Neural progenitor cell (in vitro differentiated cells): ENCODE measurements at regions not wholly inside any gene's neighbourhood (a gene's known extent, or its start where the extent isn't known, plus 50 kb on each side); places are given as distances from the start of the nearest gene placed in this dataset.

Experiments used
- DNase-seq: peaks from one replicate; pipeline ENCODE4 v3.0.0-alpha.2; 2016; ENCODE audit warnings: low spot score
- H2AFZ ChIP-seq: fragments of 200-600 bp; sonication (generic); replicated peaks from 2 replicates; pipeline ENCODE4 v1.6.1; 2016; ENCODE audit warnings: antibody characterized with exemption
- H3F3A ChIP-seq: fragments of 200-600 bp; sonication (generic); 2 replicates; pipeline ENCODE4 v1.6.1; 2016; ENCODE audit warnings: antibody characterized with exemption, low read depth
- H3K27ac ChIP-seq: fragments of 200-600 bp; sonication (generic); 2 replicates; pipeline ENCODE4 v1.5.1; 2016; ENCODE audit warnings: mild to moderate bottlenecking
- H3K27me3 ChIP-seq: fragments of 200-600 bp; sonication (generic); 2 replicates; pipeline ENCODE4 v1.6.1; 2016; ENCODE audit warnings: mild to moderate bottlenecking, moderate library complexity
- H3K36me3 ChIP-seq: fragments of 200-600 bp; sonication (generic); 2 replicates; pipeline ENCODE4 v1.5.1; 2016
- H3K4me1 ChIP-seq: fragments of 200-600 bp; sonication (generic); 2 replicates; pipeline ENCODE4 v1.6.1; 2016; ENCODE audit warnings: mixed run types
- H3K4me2 ChIP-seq: fragments of 200-600 bp; sonication (generic); 2 replicates; pipeline ENCODE4 v1.6.1; 2016
- H3K4me3 ChIP-seq: fragments of 200-600 bp; sonication (generic); 2 replicates; pipeline ENCODE4 v1.5.1; 2016
- H3K79me2 ChIP-seq: fragments of 200-600 bp; sonication (generic); 2 replicates; pipeline ENCODE4 v1.6.1; 2016; ENCODE audit warnings: low read depth
- H3K9ac ChIP-seq: fragments of 200-600 bp; sonication (generic); 2 replicates; pipeline ENCODE4 v1.6.1; 2016
- H3K9me3 ChIP-seq: fragments of 200-600 bp; sonication (generic); 2 replicates; pipeline ENCODE4 v1.5.1; 2016; ENCODE audit warnings: low read depth
- H4K20me1 ChIP-seq: fragments of 200-600 bp; sonication (generic); 2 replicates; pipeline ENCODE4 v1.6.1; 2016; ENCODE audit warnings: low read depth
- H3K27ac Mint-ChIP-seq: 3 replicates; pipeline ENCODE4 v1.8.0; 2021; ENCODE audit warnings: mixed read lengths
- H3K27me3 Mint-ChIP-seq: 2 replicates; pipeline ENCODE4 v1.8.0; 2022; ENCODE audit warnings: low read depth, mild to moderate bottlenecking, inconsistent platforms, moderate library complexity, mixed read lengths; ENCODE audit not compliant: insufficient read depth
- H3K36me3 Mint-ChIP-seq: 3 replicates; pipeline ENCODE4 v1.8.0; 2021; ENCODE audit warnings: mixed read lengths
- H3K4me1 Mint-ChIP-seq: 3 replicates; pipeline ENCODE4 v1.8.0; 2021; ENCODE audit warnings: mixed read lengths
- H3K4me3 Mint-ChIP-seq: 3 replicates; pipeline ENCODE4 v1.8.0; 2021; ENCODE audit warnings: mild to moderate bottlenecking, moderate library complexity, mixed read lengths
- H3K9me3 Mint-ChIP-seq: 3 replicates; pipeline ENCODE4 v1.8.0; 2020; ENCODE audit warnings: mixed read lengths
- CTCF ChIP-seq: fragments of 200-600 bp; sonication (generic); IDR thresholded peaks from 2 replicates; pipeline ENCODE4 v1.5.1; 2017; ENCODE audit warnings: antibody characterized with exemption, mild to moderate bottlenecking
- EZH2 ChIP-seq: fragments of 200-600 bp; sonication (generic); IDR thresholded peaks from 2 replicates; pipeline ENCODE4 v1.6.1; 2017; ENCODE audit warnings: antibody characterized with exemption, mild to moderate bottlenecking, moderate library complexity
- EZH2phosphoT487 ChIP-seq: fragments of 200-600 bp; sonication (generic); IDR thresholded peaks from 2 replicates; pipeline ENCODE4 v1.6.1; 2017; ENCODE audit warnings: antibody characterized with exemption

GRCh38 chr5:163293836-163294235 is 143.6 kb upstream of the CCNG1 start:
- no peak for TF ChIP-seq EZH2phosphoT487
- no peak for TF ChIP-seq CTCF
- no peak for TF ChIP-seq EZH2
- Mint-ChIP-seq H3K4me1 (no peaks in the 10 kb centered on the region), H3K4me3 (no peak overlapping the region), H3K27ac (no peak overlapping the region), H3K27me3 (no peaks in the 10 kb centered on the region), H3K9me3 (no peaks in the 10 kb centered on the region), H3K36me3 (no peaks in the 10 kb centered on the region)
- Histone ChIP-seq H3F3A (no peaks in the 10 kb centered on the region), H3K9ac (no peak overlapping the region), H3K27ac (no peak overlapping the region), H3K4me3 (no peak overlapping the region), H3K4me1 (no peaks in the 10 kb centered on the region), H3K36me3 (no peaks in the 10 kb centered on the region), H2AFZ (no peak overlapping the region), H3K9me3 (no peaks in the 10 kb centered on the region), H3K27me3 (no peaks in the 10 kb centered on the region), H4K20me1 (no peaks in the 10 kb centered on the region), H3K79me2 (no peaks in the 10 kb centered on the region), H3K4me2 (no peak overlapping the region)
- DNase-seq: no peak

- Histone ChIP-seq H3K27me3 (no peaks in the 10 kb centered on the region), H4K20me1 (no peaks in the 10 kb centered on the region), H3K79me2 (no peaks in the 10 kb centered on the region), H3K27ac (no peak overlapping the region), H3K9ac (no peak overlapping the region), H2AFZ (no peak overlapping the region), H3K4me1 (no peaks in the 10 kb centered on the region), H3K4me2 (no peak overlapping the region), H3K36me3 (no peaks in the 10 kb centered on the region), H3K4me3 (no peak overlapping the region), H3F3A (no peaks in the 10 kb centered on the region), H3K9me3 (no peaks in the 10 kb centered on the region)
- Mint-ChIP-seq H3K4me3 (no peak overlapping the region), H3K9me3 (no peaks in the 10 kb centered on the region), H3K4me1 (no peaks in the 10 kb centered on the region), H3K27me3 (no peaks in the 10 kb centered on the region), H3K27ac (no peak overlapping the region), H3K36me3 (no peaks in the 10 kb centered on the region)
- no peak for DNase-seq
- no peak for TF ChIP-seq EZH2phosphoT487
- no peak for TF ChIP-seq CTCF
- no peak for TF ChIP-seq EZH2
Measured at GRCh38 chr5:163303718-163304117, 133.7 kb upstream of the CCNG1 start.

GRCh38 chr5:163305655-163306054 is 131.7 kb upstream of the CCNG1 start:
- H3K36me3 Mint-ChIP-seq: no peaks in the 10 kb centered on the region

More at GRCh38 chr5:163305655-163306054, 131.7 kb upstream of the CCNG1 start:
- no peak overlapping the region for H3K27ac Mint-ChIP-seq
- no peaks in the 10 kb centered on the region for H3K9me3 Mint-ChIP-seq
- H4K20me1 ChIP-seq: no peaks in the 10 kb centered on the region
- H3K27ac ChIP-seq: no peak overlapping the region
- DNase-seq: no peak
- no peak overlapping the region for H3K4me3 Mint-ChIP-seq
- H3F3A ChIP-seq: no peaks in the 10 kb centered on the region
- H3K36me3 ChIP-seq: no peaks in the 10 kb centered on the region
- TF ChIP-seq EZH2: no peak
- no peak for TF ChIP-seq EZH2phosphoT487
- no peak for TF ChIP-seq CTCF
- H3K4me2 ChIP-seq: no peak overlapping the region
- no peak overlapping the region for H3K9ac ChIP-seq
- H3K4me1 ChIP-seq: no peaks in the 10 kb centered on the region
- no peaks in the 10 kb centered on the region for H3K27me3 ChIP-seq
- no peaks in the 10 kb centered on the region for H3K9me3 ChIP-seq
- H3K4me1 Mint-ChIP-seq: no peaks in the 10 kb centered on the region
- H3K27me3 Mint-ChIP-seq: no peaks in the 10 kb centered on the region
- no peaks in the 10 kb centered on the region for H3K79me2 ChIP-seq
- H2AFZ ChIP-seq: no peak overlapping the region
- no peak overlapping the region for H3K4me3 ChIP-seq
